Astrocyte (in vitro differentiated cells and primary cell): ENCODE measurements at regions not wholly inside any gene's neighbourhood (a gene's known extent, or its start where the extent isn't known, plus 50 kb on each side); places are given as distances from the start of the nearest gene placed in this dataset.

Experiments used
- DNase-seq: peaks from one replicate; pipeline ENCODE4 v3.0.0-alpha.2; 2010; ENCODE audit warnings: low read depth
- FAIRE-seq: peaks from 2 replicates; lab custom pipeline; 2011; peaks lifted over from hg19 to GRCh38; lab: Jason Lieb, UNC
- H2AFZ ChIP-seq: 2 replicates; pipeline ENCODE4 v1.6.0; 2012; ENCODE audit warnings: low read depth, low read length, inconsistent platforms
- H3K27ac ChIP-seq: 2 replicates; pipeline ENCODE4 v1.5.1; 2011; ENCODE audit warnings: low read depth, low read length, inconsistent platforms
- H3K27me3 ChIP-seq: 2 replicates; pipeline ENCODE4 v1.6.0; 2011; ENCODE audit warnings: low read length, inconsistent platforms; ENCODE audit not compliant: insufficient read depth
- H3K36me3 ChIP-seq: 2 replicates; pipeline ENCODE4 v1.5.1; 2011; ENCODE audit warnings: low read length, inconsistent platforms; ENCODE audit not compliant: insufficient read depth
- H3K4me1 ChIP-seq: 2 replicates; pipeline ENCODE4 v1.5.1; 2011; ENCODE audit warnings: low read length, inconsistent platforms; ENCODE audit not compliant: insufficient read depth
- H3K4me2 ChIP-seq: 2 replicates; pipeline ENCODE4 v1.6.0; 2012; ENCODE audit warnings: low read length, inconsistent platforms
- H3K4me3 ChIP-seq: 2 replicates; pipeline ENCODE4 v1.5.1; 2011; ENCODE audit warnings: low read depth, mild to moderate bottlenecking, low read length, inconsistent platforms; ENCODE audit not compliant: insufficient read depth
- H3K79me2 ChIP-seq: 2 replicates; pipeline ENCODE4 v1.6.0; 2012; ENCODE audit warnings: mild to moderate bottlenecking, low read length, inconsistent platforms; ENCODE audit not compliant: insufficient read depth
- H3K9ac ChIP-seq: 2 replicates; pipeline ENCODE4 v1.6.0; 2012; ENCODE audit warnings: mild to moderate bottlenecking, low read length, inconsistent platforms
- H3K9me3 ChIP-seq: 2 replicates; pipeline ENCODE4 v1.5.1; 2012; ENCODE audit warnings: low read depth, mild to moderate bottlenecking, low read length, inconsistent platforms; ENCODE audit not compliant: insufficient read depth
- H4K20me1 ChIP-seq: 2 replicates; pipeline ENCODE4 v1.6.0; 2012; ENCODE audit warnings: low read length, inconsistent platforms; ENCODE audit not compliant: insufficient read depth
- H3K27ac Mint-ChIP-seq: one replicate; pipeline ENCODE4 v1.8.0; 2021; ENCODE audit warnings: mild to moderate bottlenecking, mixed read lengths; ENCODE audit not compliant: unreplicated experiment
- H3K27me3 Mint-ChIP-seq: one replicate; pipeline ENCODE4 v1.8.0; 2021; ENCODE audit warnings: low read depth, mixed read lengths; ENCODE audit not compliant: unreplicated experiment
- H3K36me3 Mint-ChIP-seq: one replicate; pipeline ENCODE4 v1.8.0; 2021; ENCODE audit warnings: low read depth, mixed read lengths; ENCODE audit not compliant: unreplicated experiment
- H3K4me1 Mint-ChIP-seq: one replicate; pipeline ENCODE4 v1.8.0; 2021; ENCODE audit warnings: low read depth, mixed read lengths; ENCODE audit not compliant: unreplicated experiment
- H3K4me3 Mint-ChIP-seq: one replicate; pipeline ENCODE4 v1.8.0; 2021; ENCODE audit warnings: mild to moderate bottlenecking, moderate library complexity, mixed read lengths; ENCODE audit not compliant: unreplicated experiment
- H3K9me3 Mint-ChIP-seq: one replicate; pipeline ENCODE4 v1.8.0; 2021; ENCODE audit warnings: mild to moderate bottlenecking, mixed read lengths; ENCODE audit not compliant: unreplicated experiment
- EZH2 ChIP-seq: IDR thresholded peaks from 2 replicates; pipeline ENCODE4 v1.6.1; 2012; ENCODE audit warnings: mild to moderate bottlenecking, low read length, inconsistent platforms; ENCODE audit not compliant: insufficient read depth
- TF ChIP-seq, protein P1 (sequence below): IDR thresholded peaks from 2 replicates; pipeline ENCODE4 v1.5.1; 2011; ENCODE audit warnings: low read depth, mild to moderate bottlenecking, inconsistent platforms, low read length, moderate library complexity; ENCODE audit not compliant: insufficient read depth

DNA sequence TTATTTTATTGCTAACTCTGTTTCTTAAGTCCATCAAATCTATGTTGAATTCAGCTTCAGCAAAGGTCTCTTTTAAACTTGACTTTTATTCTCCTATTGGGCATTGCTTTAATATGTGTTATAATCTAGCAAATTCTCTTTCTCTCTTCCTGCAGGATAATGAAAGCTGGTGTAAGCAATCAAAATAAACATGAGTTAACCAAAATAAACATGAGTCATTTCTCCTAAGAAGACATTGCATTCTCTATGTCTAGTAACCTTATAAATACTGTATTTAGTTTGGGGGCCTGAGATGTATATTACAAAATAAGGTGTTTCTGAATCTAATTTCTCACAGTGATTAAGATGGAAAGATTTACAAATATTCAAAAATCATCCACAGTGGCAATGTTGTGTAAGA, 739.1 kb upstream of the ATXN7L3B start:
- H2AFZ ChIP-seq, result no peak overlapping the region
- H3K4me3 ChIP-seq, result no peak overlapping the region
- H3K4me1 Mint-ChIP-seq, result no peaks in the 10 kb centered on the region
- no peak for DNase-seq
- H3K27ac Mint-ChIP-seq, result no peak overlapping the region
- no peak overlapping the region for H3K4me3 Mint-ChIP-seq
- no peaks in the 10 kb centered on the region for H4K20me1 ChIP-seq
- H3K27me3 ChIP-seq, result no peaks in the 10 kb centered on the region
- no peak overlapping the region for H3K4me2 ChIP-seq
- H3K9me3 ChIP-seq, result peaks cover 8% of the 10 kb centered on the region
- H3K9ac ChIP-seq, result no peak overlapping the region
- TF ChIP-seq, protein P1, sequence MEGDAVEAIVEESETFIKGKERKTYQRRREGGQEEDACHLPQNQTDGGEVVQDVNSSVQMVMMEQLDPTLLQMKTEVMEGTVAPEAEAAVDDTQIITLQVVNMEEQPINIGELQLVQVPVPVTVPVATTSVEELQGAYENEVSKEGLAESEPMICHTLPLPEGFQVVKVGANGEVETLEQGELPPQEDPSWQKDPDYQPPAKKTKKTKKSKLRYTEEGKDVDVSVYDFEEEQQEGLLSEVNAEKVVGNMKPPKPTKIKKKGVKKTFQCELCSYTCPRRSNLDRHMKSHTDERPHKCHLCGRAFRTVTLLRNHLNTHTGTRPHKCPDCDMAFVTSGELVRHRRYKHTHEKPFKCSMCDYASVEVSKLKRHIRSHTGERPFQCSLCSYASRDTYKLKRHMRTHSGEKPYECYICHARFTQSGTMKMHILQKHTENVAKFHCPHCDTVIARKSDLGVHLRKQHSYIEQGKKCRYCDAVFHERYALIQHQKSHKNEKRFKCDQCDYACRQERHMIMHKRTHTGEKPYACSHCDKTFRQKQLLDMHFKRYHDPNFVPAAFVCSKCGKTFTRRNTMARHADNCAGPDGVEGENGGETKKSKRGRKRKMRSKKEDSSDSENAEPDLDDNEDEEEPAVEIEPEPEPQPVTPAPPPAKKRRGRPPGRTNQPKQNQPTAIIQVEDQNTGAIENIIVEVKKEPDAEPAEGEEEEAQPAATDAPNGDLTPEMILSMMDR, result no peak
- no peaks in the 10 kb centered on the region for H3K36me3 Mint-ChIP-seq
- no peaks in the 10 kb centered on the region for H3K79me2 ChIP-seq
- H3K27me3 Mint-ChIP-seq, result no peaks in the 10 kb centered on the region
- H3K4me1 ChIP-seq, result no peaks in the 10 kb centered on the region
- no peak overlapping the region for H3K27ac ChIP-seq
- H3K9me3 Mint-ChIP-seq, result peaks cover 6% of the 10 kb centered on the region
- H3K36me3 ChIP-seq, result no peaks in the 10 kb centered on the region
- no peak for FAIRE-seq

DNA sequence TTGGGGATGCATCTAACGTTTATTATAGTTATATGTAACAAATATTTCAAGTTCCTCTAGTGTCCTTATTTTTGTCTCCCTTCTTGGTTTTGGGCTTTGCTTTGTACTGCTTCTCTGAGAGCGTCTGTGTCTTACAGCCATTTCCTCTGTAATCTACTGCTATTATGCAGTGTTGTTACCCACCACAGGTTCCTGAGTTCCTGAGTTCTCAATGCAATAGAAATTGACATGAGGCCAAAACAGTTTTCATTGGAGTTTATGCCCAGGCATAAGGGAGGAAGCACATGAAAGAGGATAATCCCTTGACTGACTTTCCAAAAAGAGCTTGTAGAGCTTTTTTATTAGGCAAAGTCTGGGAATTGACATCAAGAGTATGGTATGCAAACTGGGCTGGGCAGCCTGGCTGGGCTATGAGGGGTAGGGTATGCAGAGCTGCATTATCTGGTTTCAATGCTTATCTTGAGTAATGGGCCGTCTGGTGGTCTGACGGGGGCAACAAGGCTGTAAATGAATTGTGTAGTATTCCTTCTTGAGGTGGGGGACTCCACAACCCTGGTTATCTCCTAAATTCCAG, 722.5 kb upstream of the ATXN7L3B start:
- Mint-ChIP-seq H3K27ac (no peak overlapping the region), H3K4me3 (no peak overlapping the region), H3K27me3 (no peaks in the 10 kb centered on the region), H3K9me3 (peaks cover under 1% of the 10 kb centered on the region), H3K4me1 (peaks cover 2% of the 10 kb centered on the region), H3K36me3 (no peaks in the 10 kb centered on the region)
- FAIRE-seq (no peak), DNase-seq (no peak)
- Histone ChIP-seq H3K4me1 (no peaks in the 10 kb centered on the region), H3K9ac (no peak overlapping the region), H4K20me1 (no peaks in the 10 kb centered on the region), H3K4me2 (no peak overlapping the region), H3K9me3 (peaks cover under 1% of the 10 kb centered on the region), H3K4me3 (no peak overlapping the region), H3K27ac (no peak overlapping the region), H3K36me3 (no peaks in the 10 kb centered on the region), H3K27me3 (no peaks in the 10 kb centered on the region), H2AFZ (no peak overlapping the region), H3K79me2 (no peaks in the 10 kb centered on the region)
- TF ChIP-seq EZH2, result no peak
- TF ChIP-seq, protein P1, result no peak

- no peaks in the 10 kb centered on the region for H3K36me3 Mint-ChIP-seq
- H3K9me3 Mint-ChIP-seq, result peaks cover 9% of the 10 kb centered on the region
These were observed 720.5 kb upstream of the ATXN7L3B start for GRCh38 chr12:73817161-73817560.

More at GRCh38 chr12:73817161-73817560, 720.5 kb upstream of the ATXN7L3B start:
- no peaks in the 10 kb centered on the region for H3K4me1 ChIP-seq
- H3K27ac ChIP-seq, result no peak overlapping the region
- Mint-ChIP-seq H3K27me3 (no peaks in the 10 kb centered on the region), H3K4me1 (peaks cover 2% of the 10 kb centered on the region), H3K27ac (no peak overlapping the region), H3K4me3 (no peak overlapping the region)
- FAIRE-seq (no peak), DNase-seq (no peak)
- H3K9ac ChIP-seq, result no peak overlapping the region
- no peak overlapping the region for H2AFZ ChIP-seq
- no peaks in the 10 kb centered on the region for H3K79me2 ChIP-seq
- H3K4me2 ChIP-seq, result no peak overlapping the region
- TF ChIP-seq, protein P1, result no peak
- TF ChIP-seq EZH2, result no peak
- peaks cover 3% of the 10 kb centered on the region for H3K9me3 ChIP-seq
- H3K36me3 ChIP-seq, result no peaks in the 10 kb centered on the region
- H4K20me1 ChIP-seq, result no peaks in the 10 kb centered on the region
- H3K27me3 ChIP-seq, result no peaks in the 10 kb centered on the region
- H3K4me3 ChIP-seq, result no peak overlapping the region
